ENCODE measurements at regions not wholly inside any gene's neighbourhood (a gene's known extent, or its start where the extent isn't known, plus 50 kb on each side); places are given as distances from the start of the nearest gene placed in this dataset.

DNA sequence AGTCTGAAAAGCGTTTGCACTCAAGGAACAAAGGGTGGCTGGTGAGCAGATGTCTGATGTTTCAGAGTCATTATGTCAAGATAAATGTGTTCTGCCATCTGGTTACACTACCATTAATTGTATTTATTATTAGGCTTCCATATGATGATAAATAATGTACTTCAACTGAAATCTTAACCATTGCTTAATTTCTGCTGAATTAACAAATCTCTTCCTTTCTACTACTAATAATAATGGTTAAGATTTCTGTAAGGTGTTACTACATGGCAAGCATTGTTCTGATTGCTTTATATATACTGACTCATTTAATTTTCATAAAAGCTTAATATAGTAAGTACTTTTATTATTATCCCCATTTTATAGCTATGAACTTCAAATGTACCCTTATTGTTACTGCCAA, 68.4 kb upstream of the GALNT15 start:
- Histone ChIP-seq H3K4me3 (no peak overlapping the region), H3K4me1 (peaks cover 32% of the 10 kb centered on the region), H3K36me3 (no peaks in the 10 kb centered on the region), H3K27ac (replicated peaks) (no peak overlapping the region), H3K9me3 (replicated peaks) (no peaks in the 10 kb centered on the region), H3K27me3 (ENCODE audit: low read depth) (no peaks in the 10 kb centered on the region)
- no peak for DNase-seq
- TF ChIP-seq, protein P1, sequence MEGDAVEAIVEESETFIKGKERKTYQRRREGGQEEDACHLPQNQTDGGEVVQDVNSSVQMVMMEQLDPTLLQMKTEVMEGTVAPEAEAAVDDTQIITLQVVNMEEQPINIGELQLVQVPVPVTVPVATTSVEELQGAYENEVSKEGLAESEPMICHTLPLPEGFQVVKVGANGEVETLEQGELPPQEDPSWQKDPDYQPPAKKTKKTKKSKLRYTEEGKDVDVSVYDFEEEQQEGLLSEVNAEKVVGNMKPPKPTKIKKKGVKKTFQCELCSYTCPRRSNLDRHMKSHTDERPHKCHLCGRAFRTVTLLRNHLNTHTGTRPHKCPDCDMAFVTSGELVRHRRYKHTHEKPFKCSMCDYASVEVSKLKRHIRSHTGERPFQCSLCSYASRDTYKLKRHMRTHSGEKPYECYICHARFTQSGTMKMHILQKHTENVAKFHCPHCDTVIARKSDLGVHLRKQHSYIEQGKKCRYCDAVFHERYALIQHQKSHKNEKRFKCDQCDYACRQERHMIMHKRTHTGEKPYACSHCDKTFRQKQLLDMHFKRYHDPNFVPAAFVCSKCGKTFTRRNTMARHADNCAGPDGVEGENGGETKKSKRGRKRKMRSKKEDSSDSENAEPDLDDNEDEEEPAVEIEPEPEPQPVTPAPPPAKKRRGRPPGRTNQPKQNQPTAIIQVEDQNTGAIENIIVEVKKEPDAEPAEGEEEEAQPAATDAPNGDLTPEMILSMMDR (IDR thresholded peaks at IDR 0.05; ENCODE audit: borderline replicate concordance), result no peak
- intact Hi-C loops (cut with micrococcal nuclease), result no loop called here

DNA sequence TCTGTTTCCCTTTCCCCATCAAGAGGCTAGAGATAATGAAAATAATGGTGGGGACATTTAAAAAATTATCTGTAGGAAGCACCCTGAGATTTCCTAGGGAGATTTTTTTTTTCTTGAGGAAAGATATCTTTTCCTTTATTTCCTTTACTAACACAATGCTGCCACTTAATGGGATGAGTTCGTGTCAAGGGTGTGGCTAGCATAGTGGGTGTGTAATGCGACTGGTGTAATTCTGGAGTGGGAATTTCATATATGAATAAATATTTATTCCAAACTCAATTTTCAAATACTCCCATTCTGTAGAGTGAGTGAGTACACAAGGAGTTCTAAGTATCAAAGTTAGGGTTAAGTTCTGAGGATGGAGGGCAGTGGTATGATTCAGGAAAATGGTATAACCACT, 66.1 kb upstream of the GALNT15 start:
- Histone ChIP-seq H3K36me3 (no peaks in the 10 kb centered on the region), H3K9me3 (replicated peaks) (no peaks in the 10 kb centered on the region), H3K27me3 (ENCODE audit: low read depth) (no peaks in the 10 kb centered on the region), H3K27ac (replicated peaks) (peak overlapping the region; percentile 59), H3K4me1 (peaks cover 22% of the 10 kb centered on the region), H3K4me3 (no peak overlapping the region)
- intact Hi-C loops (cut with micrococcal nuclease), result no loop called here
- TF ChIP-seq, protein P1 (IDR thresholded peaks at IDR 0.05; ENCODE audit: borderline replicate concordance), result no peak
- DNase-seq, result no peak

DNA sequence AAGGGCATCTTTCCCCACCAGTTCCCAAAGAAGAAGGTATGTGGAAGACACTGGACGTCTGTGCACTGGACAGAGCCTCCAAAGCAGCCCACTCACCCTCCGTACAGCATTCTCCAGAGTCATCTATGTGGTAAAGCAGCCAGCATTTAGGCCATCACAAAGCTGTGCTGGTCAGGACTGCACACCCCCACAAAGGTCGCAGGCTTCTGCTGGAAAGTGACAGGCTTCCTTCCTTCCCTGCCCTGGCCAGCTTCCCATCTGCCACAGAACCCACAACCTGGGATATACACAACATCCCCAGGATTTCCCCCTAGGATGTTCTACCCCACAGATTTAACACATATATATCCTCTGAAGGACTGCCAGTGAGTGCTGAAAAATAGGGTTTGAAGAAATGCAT, 64.6 kb upstream of the GALNT15 start:
- Histone ChIP-seq H3K27ac (replicated peaks) (peak overlapping the region; percentile 59), H3K9me3 (replicated peaks) (no peaks in the 10 kb centered on the region), H3K27me3 (ENCODE audit: low read depth) (no peaks in the 10 kb centered on the region), H3K4me3 (no peak overlapping the region), H3K36me3 (no peaks in the 10 kb centered on the region), H3K4me1 (peaks cover 17% of the 10 kb centered on the region)
- peak; percentile 23 for DNase-seq
- TF ChIP-seq, protein P1 (IDR thresholded peaks at IDR 0.05; ENCODE audit: borderline replicate concordance), result no peak
- intact Hi-C loops (cut with micrococcal nuclease), result no loop called here

DNA sequence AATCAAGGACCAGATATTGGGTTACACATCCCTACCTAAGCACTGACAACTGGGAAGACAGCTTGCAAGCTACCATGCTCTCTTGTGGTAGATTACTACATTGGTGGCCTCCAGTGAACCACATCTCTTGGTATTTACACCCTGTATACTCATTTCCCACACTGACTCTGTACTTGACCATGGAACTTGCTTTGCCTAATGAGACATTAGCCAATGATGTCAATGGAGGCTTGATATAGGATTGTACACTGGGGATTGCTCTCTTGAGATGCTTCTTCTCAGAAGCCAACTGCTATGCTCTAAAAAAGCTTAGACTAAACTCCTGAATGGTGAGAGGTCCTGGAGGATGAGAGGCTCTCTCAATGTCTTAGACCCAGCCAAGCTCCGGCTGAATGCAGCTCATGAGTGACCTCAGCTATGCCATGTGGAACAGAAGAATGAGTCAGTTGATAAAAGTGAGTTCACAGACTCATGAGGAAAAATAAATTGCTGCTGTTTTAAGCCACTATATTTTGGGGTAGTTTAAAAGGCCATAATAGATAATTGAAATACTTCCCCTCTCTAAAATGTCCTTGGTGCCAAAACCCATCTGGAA, 61.5 kb upstream of the GALNT15 start:
- Histone ChIP-seq H3K36me3 (no peaks in the 10 kb centered on the region), H3K9me3 (replicated peaks) (no peaks in the 10 kb centered on the region), H3K27me3 (ENCODE audit: low read depth) (no peaks in the 10 kb centered on the region), H3K4me1 (peaks cover 20% of the 10 kb centered on the region), H3K4me3 (no peak overlapping the region), H3K27ac (replicated peaks) (peak overlapping the region; percentile 63)
- intact Hi-C loops (cut with micrococcal nuclease), result no loop called here
- TF ChIP-seq, protein P1 (IDR thresholded peaks at IDR 0.05; ENCODE audit: borderline replicate concordance), result no peak
- no peak for DNase-seq

DNA sequence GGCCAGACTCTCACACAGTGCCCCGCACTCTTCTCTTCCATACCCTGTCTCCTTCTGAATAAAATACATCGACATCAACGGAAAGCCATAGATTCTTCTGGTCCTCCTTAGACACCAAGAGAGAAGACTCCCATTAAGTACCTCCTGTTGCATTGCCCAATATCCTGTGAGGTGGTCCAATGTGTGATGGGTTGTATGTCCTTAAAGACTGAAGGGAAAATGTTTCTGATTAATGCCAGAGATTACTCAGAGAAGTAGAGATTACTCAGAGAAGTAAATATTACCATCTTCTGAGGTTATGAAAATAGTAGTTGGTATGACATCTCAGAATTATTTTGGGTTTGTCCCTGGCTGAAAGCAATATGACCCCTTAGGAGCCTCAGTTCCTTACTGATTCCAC, 60.8 kb upstream of the GALNT15 start:
- TF ChIP-seq, protein P1 (IDR thresholded peaks at IDR 0.05; ENCODE audit: borderline replicate concordance), result no peak

More for the DNA sequence above, 60.8 kb upstream of the GALNT15 start:
- Histone ChIP-seq H3K27me3 (ENCODE audit: low read depth) (no peaks in the 10 kb centered on the region), H3K27ac (replicated peaks) (peak overlapping the region; percentile 63), H3K4me1 (peaks cover 14% of the 10 kb centered on the region), H3K36me3 (no peaks in the 10 kb centered on the region), H3K9me3 (replicated peaks) (no peaks in the 10 kb centered on the region), H3K4me3 (no peak overlapping the region)
- no peak for DNase-seq
- intact Hi-C loops (cut with micrococcal nuclease), result no loop called here
